ENCODE measurements at regions not wholly inside any gene's neighbourhood (a gene's known extent, or its start where the extent isn't known, plus 50 kb on each side); places are given as distances from the start of the nearest gene placed in this dataset.

DNA sequence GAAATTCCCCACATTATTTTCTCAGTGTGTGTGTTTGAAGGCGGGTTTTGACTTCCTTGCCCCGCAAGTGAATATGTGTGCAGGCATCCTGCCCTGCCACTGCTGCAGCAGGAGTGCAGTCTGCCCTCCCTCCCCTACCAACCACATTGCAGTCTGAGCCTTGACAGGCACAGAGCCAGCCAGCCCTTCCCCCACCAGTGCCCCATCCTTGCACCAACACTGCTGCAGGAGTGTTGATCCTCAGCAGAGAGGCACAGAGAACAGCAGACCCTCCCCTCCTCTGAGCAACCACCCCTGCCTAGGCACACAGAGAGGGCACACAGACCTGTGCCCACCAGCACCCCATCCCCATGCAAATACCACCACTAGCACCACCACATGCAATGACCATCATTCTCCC lies 683.0 kb upstream of the PKDCC start:
- TF ChIP-seq, protein P1, sequence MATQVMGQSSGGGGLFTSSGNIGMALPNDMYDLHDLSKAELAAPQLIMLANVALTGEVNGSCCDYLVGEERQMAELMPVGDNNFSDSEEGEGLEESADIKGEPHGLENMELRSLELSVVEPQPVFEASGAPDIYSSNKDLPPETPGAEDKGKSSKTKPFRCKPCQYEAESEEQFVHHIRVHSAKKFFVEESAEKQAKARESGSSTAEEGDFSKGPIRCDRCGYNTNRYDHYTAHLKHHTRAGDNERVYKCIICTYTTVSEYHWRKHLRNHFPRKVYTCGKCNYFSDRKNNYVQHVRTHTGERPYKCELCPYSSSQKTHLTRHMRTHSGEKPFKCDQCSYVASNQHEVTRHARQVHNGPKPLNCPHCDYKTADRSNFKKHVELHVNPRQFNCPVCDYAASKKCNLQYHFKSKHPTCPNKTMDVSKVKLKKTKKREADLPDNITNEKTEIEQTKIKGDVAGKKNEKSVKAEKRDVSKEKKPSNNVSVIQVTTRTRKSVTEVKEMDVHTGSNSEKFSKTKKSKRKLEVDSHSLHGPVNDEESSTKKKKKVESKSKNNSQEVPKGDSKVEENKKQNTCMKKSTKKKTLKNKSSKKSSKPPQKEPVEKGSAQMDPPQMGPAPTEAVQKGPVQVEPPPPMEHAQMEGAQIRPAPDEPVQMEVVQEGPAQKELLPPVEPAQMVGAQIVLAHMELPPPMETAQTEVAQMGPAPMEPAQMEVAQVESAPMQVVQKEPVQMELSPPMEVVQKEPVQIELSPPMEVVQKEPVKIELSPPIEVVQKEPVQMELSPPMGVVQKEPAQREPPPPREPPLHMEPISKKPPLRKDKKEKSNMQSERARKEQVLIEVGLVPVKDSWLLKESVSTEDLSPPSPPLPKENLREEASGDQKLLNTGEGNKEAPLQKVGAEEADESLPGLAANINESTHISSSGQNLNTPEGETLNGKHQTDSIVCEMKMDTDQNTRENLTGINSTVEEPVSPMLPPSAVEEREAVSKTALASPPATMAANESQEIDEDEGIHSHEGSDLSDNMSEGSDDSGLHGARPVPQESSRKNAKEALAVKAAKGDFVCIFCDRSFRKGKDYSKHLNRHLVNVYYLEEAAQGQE (IDR thresholded peaks at IDR 0.05), result no peak
- no peak for TF ChIP-seq RXRA (IDR thresholded peaks at IDR 0.05)
- no peak for TF ChIP-seq HNF4G (IDR thresholded peaks at IDR 0.05)
- no peak for TF ChIP-seq YY1 (IDR thresholded peaks at IDR 0.05)
- no peak for TF ChIP-seq CTCF (IDR thresholded peaks at IDR 0.05; ENCODE audit: low read depth, low read length, missing input control)
- no peak for TF ChIP-seq GABPA (IDR thresholded peaks at IDR 0.05 in 1 of 2, conservative IDR thresholded peaks at IDR 0.05 in 1 of 2)
- TF ChIP-seq ZBTB33 (IDR thresholded peaks at IDR 0.05), result no peak
- no peak for TF ChIP-seq FOXA1 (IDR thresholded peaks at IDR 0.05)
- TF ChIP-seq FOXA2 (IDR thresholded peaks at IDR 0.05), result no peak
- TF ChIP-seq JUND (IDR thresholded peaks at IDR 0.05), result no peak
- TF ChIP-seq NR2F2 (IDR thresholded peaks at IDR 0.05), result no peak
- no peak for TF ChIP-seq MAX (IDR thresholded peaks at IDR 0.05)
- no peak for TF ChIP-seq ATF3 (IDR thresholded peaks at IDR 0.05)
- no peak for TF ChIP-seq EGR1 (IDR thresholded peaks at IDR 0.05; ENCODE audit: low read depth in 2 of 2)
- no peak for TF ChIP-seq SP1 (IDR thresholded peaks at IDR 0.05)
- TF ChIP-seq TAF1 (conservative IDR thresholded peaks at IDR 0.05), result no peak
- H3K27me3 ChIP-seq (ENCODE audit: control insufficient read depth in 4 of 4, insufficient read depth in 4 of 4, low read length in 3 of 4), result no peaks in the 10 kb centered on the region
- no peak overlapping the region for H3K27ac ChIP-seq (ENCODE audit: low read depth in 1 of 2, low read length in 2 of 2)
- whole genome bisulfite sequencing, result 92% methylated on average over 2 of the region's 2 CpGs
- H3K9me3 ChIP-seq (ENCODE audit: control insufficient read depth in 4 of 4, low read length in 3 of 4), result peaks cover 3 to 6% (median 5%) of the 10 kb centered on the region in 4 donors
- no peak overlapping the region for H3K9ac ChIP-seq (ENCODE audit: low read depth in 1 of 2, low read length in 2 of 2)
- H3K4me3 ChIP-seq (ENCODE audit: low read depth in 1 of 3, low read length in 3 of 3), result no peak overlapping the region
- DNase-seq (ENCODE audit: low spot score), result no peak
- no peaks in the 10 kb centered on the region for H3K4me1 ChIP-seq (ENCODE audit: control insufficient read depth in 4 of 4, insufficient read depth in 4 of 4, low read length in 3 of 4)
- H3K36me3 ChIP-seq (ENCODE audit: control insufficient read depth in 4 of 4, insufficient read depth in 3 of 4, low read depth in 1 of 4, low read length in 3 of 4), result no peaks in the 10 kb centered on the region

GRCh38 chr2:41375901-41376300 lies 671.9 kb upstream of the PKDCC start:
- no peaks in the 10 kb centered on the region for H3K4me1 ChIP-seq (ENCODE audit: control insufficient read depth in 4 of 4, insufficient read depth in 4 of 4, low read length in 3 of 4)
- TF ChIP-seq, protein P1 (IDR thresholded peaks at IDR 0.05), result no peak
- no peak for TF ChIP-seq YY1 (IDR thresholded peaks at IDR 0.05)
- no peak for TF ChIP-seq RAD21 (IDR thresholded peaks at IDR 0.05)
- no peak for TF ChIP-seq TAF1 (conservative IDR thresholded peaks at IDR 0.05)
- no peak for TF ChIP-seq HNF4G (IDR thresholded peaks at IDR 0.05)
- TF ChIP-seq ZBTB33 (IDR thresholded peaks at IDR 0.05), result no peak
- no peak for TF ChIP-seq SP1 (IDR thresholded peaks at IDR 0.05)
- TF ChIP-seq ATF3 (IDR thresholded peaks at IDR 0.05), result no peak
- H3K9ac ChIP-seq (ENCODE audit: low read depth in 1 of 2, low read length in 2 of 2), result no peak overlapping the region
- no peak overlapping the region for H3K27ac ChIP-seq (ENCODE audit: low read depth in 1 of 2, low read length in 2 of 2)
- no peaks in the 10 kb centered on the region for H3K27me3 ChIP-seq (ENCODE audit: control insufficient read depth in 4 of 4, insufficient read depth in 4 of 4, low read length in 3 of 4)
- DNase-seq (ENCODE audit: low spot score), result no peak
- H3K4me3 ChIP-seq (ENCODE audit: low read depth in 1 of 3, low read length in 3 of 3), result no peak overlapping the region
- H3K9me3 ChIP-seq (ENCODE audit: control insufficient read depth in 4 of 4, low read length in 3 of 4), result no peaks in the 10 kb centered on the region
- H3K36me3 ChIP-seq (ENCODE audit: control insufficient read depth in 4 of 4, insufficient read depth in 3 of 4, low read depth in 1 of 4, low read length in 3 of 4), result no peaks in the 10 kb centered on the region
